GM19463 (cell line): ENCODE measurements at regions not wholly inside any gene's neighbourhood (a gene's known extent, or its start where the extent isn't known, plus 50 kb on each side); places are given as distances from the start of the nearest gene placed in this dataset.

ENCODE experiments used
- ATAC-seq: cut with Tn5 transposase; IDR thresholded peaks from one replicate; pipeline ENCODE4 v1.9.1; 2021; ENCODE audit warnings: mild to moderate bottlenecking, moderate library complexity; ENCODE audit not compliant: unreplicated experiment

DNA sequence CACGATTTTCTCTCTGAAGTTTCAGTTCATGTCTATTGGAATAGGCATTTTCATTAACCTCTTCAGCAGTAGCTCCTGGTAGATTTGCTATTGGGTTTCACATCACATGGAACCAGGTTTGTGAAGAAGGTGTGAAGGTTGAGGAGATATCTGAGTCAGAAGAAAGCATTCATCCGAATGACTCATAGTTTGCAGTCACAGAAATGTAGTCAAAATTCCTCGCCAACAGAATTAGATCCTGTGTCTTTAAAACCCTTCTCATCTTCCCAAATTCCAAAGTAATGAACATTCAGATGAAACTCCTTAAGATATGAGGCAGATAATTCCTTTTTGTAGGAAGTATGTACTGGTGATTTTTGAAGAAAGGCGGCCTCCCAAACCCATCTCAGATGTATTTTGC lies 125.0 kb upstream of the LARGE1 start:
- ATAC-seq, result no peak

DNA sequence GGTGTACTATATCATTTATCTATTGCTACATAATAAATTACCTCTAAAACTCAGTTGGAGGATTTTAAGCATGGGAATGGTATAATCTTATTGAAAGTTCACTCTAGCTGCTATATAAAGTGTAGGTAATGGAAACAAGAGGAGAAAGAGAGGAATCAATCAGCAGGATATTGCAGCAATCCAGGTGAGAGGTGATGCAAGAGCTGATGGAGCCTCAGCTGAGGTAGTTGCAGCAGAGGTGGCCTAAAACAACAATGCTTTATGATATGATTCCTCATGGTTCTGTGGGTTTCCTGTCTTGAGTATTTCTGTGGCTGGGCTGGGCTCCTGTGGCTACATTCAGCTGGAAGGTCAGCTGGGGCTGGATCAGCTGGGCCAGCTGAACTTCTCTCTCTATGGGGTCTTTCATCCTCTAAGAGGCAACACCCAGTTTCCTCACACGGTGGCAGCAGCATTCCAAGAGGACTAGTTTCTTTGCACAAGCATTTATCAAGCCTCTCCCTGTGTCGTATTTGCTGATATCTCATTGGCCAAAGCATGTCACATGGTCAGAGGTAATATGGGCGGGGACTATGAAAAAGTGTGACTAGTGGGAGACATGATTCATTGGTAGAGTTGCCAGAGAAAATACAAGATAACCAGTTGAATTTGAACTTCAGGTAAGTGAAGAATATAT lies 135.4 kb upstream of the LARGE1 start:
- no peak for ATAC-seq

GRCh38 chr22:34057726-34058125 lies 137.4 kb upstream of the LARGE1 start:
- ATAC-seq, result no peak

DNA sequence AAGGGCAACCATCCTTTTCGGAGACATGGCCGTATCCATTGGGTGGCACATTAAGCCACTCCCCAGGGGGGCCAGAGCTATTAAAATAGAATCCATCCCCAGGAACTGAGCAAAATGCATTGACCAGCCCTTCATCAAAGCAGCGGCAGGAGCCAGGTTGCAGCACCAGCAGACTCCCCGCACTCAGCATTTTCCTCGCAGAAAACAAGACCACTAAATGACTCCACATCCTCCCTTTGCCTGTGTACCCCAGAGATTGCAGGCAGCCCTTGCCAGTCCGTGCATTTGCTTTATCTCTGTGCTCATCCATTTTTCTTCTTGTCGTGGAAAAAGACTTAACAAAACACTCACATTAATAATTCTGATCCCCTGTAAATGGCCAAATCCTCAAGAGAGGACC lies 144.4 kb upstream of the LARGE1 start:
- ATAC-seq, result no peak

GRCh38 chr22:34067031-34067430 lies 146.8 kb upstream of the LARGE1 start:
- no peak for ATAC-seq

- ATAC-seq, result no peak
Observed at GRCh38 chr22:34068001-34068400, 147.7 kb upstream of the LARGE1 start.

DNA sequence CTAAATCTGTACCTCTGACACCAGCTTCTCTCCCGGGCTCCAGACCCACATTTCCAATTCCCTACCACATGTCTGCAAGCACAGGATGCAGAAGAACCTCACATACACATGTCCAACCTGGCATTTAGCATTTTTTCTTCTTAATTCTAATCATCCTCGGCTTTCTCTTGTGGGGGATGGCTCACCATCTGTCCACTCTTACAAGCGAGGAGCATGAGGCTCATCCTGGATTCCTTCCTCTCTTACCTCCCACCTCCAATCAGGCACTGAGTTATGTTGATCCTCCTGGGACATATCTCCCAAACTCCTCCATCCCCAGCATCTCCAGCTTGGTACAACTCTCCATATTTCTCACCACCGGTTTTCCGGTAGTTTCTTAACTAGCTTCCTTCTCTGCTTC lies 149.8 kb upstream of the LARGE1 start:
- no peak for ATAC-seq

DNA sequence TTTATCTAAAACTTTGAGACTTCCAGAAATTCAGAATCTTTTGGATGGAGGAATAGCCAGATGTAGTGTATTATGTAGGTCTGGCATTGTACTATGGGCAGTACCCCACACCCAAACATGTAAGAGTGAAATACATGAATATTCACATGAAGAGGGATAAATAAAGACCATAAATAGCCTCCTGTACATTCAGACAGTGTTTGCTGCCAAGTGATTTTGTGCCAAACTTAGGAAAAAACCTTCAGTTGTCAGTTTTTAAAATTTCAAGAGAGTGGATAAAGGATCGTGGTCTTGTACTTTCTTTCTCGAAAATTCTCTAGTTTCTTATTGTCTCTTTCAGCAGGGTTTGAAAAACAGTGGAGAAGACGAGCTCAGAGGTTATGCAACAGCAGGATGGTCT lies 150.3 kb upstream of the LARGE1 start:
- ATAC-seq, result no peak

GRCh38 chr22:34072585-34072984 lies 152.3 kb upstream of the LARGE1 start:
- ATAC-seq, result no peak

DNA sequence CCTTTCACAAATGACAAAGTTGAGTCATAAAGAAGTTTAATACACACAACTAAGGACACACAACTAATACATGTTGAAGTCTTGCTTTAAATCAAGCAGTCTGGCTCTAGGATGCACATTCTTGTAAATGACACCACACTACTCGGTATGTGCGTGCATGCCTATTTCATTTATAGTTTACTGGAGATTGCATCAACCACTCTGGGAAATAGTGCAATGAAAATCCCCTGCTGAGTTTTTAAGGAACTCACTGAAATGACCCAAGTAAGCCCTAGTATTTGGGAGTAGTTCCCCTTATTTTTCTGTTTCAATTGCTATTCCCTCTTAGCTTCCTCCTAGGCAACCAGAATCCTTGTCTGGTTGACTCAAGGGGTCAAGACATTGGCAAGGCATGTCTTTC lies 160.2 kb upstream of the LARGE1 start:
- ATAC-seq, result no peak

- no peak for ATAC-seq
Observed at GRCh38 chr22:34096770-34097169, 176.5 kb upstream of the LARGE1 start.

DNA sequence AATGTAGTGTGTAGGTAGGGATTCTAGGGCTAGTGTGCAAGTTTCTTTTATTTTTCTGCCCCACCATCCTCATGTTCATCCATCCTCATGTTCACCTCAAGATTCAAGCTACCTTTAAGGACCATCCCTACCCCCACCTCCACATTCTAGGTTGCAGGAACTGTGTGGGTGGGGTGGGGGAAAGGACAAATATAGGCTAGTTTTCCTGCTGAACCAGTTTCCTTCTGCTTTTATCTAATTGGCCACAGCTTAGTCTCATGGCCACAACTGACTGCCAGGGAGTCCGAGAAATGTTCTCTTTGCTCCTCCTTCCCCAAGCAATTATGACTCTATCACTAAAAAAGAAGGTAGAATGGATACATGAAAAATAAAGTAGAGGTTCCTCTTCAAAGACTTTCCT lies 179.0 kb upstream of the LARGE1 start:
- no peak for ATAC-seq

- no peak for ATAC-seq
Observed at GRCh38 chr22:34102633-34103032, 182.4 kb upstream of the LARGE1 start.

DNA sequence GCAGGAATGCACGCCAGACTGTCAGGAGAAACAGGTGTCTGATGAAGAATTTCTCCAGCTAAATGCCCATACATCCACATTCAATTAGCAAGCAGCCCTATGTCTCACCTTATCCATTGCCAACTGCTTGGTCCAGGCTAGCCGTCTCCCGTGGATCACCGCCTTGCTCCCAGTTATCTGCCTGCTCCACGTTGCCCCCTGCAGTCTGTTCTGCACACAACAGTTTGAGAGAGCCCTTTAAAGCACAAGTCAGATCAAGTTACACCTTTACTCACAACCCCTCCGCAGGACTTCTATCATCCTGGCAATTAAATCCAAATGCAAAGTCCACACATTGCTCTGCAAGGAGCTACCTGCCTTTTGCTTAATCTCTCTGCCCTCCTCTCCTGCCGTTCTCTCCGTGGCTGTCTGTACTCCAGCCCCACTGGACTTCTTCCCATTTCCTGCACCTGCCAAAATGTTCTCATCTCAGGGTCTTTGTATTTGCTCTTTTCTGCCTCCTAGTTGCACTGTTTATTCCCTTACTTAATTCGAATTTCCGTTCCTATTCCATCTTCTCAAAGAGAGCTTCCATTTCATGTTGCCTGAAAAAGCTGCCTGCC lies 185.3 kb upstream of the LARGE1 start:
- ATAC-seq, result no peak

- no peak for ATAC-seq
Observed at GRCh38 chr22:34108168-34108567, 187.9 kb upstream of the LARGE1 start.

GRCh38 chr22:34111210-34111824 lies 191.0 kb upstream of the LARGE1 start:
- no peak for ATAC-seq

- ATAC-seq, result no peak
Observed at GRCh38 chr22:34113381-34113780, 193.1 kb upstream of the LARGE1 start.

- ATAC-seq, result no peak
Observed at GRCh38 chr22:34114406-34114805, 194.1 kb upstream of the LARGE1 start.

- no peak for ATAC-seq
Observed at GRCh38 chr22:34115722-34116121, 195.4 kb upstream of the LARGE1 start.

GRCh38 chr22:34116126-34116525 lies 195.8 kb upstream of the LARGE1 start:
- ATAC-seq, result no peak

DNA sequence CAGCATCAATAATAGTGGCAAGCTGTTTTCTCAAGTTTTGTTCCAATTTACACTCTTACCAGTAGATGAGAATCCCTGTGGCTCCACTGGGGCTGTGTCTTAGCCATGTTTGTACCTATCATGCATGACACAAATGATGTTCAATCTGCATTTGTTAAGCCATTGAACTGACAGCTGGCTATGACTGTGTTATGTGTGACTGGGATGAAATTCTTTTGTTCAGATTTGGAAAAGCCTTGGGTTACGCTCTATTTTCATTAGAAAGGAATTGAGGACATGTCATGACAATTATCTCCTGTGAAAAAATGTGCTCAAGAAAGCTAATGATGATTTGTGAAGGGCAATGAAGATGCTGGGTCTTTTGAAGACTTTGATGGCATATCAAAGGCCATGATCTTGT lies 201.8 kb upstream of the LARGE1 start:
- no peak for ATAC-seq

- no peak for ATAC-seq
Observed at GRCh38 chr22:34129691-34130486, 209.6 kb upstream of the LARGE1 start.
